B cell (primary cell): ENCODE measurements at regions not wholly inside any gene's neighbourhood (a gene's known extent, or its start where the extent isn't known, plus 50 kb on each side); places are given as distances from the start of the nearest gene placed in this dataset.

Source experiments
- ATAC-seq: fragments of 200-7000 bp; cut with Tn5 transposase; one replicate; pipeline ENCODE4 v1.10.0; 2021; ENCODE audit warnings: low read depth, mild to moderate bottlenecking, moderate number of reproducible peaks, moderate library complexity
- CTCF ChIA-PET: fragments of 350-600 bp; sonication (Branson Sonifier 250); formaldehyde crosslinking; loops from one replicate; lab custom pipeline; 2021; ENCODE audit warnings: antibody characterized with exemption, inconsistent platforms; lab: Charles Lee
- POLR2A ChIA-PET: fragments of 350-600 bp; sonication (Branson Sonifier 250); formaldehyde crosslinking; loops from one replicate; lab custom pipeline; 2021; ENCODE audit warnings: antibody characterized with exemption; lab: Charles Lee
- DNase-seq: peaks from one replicate; pipeline ENCODE4 v3.0.0; 2013
- H2AFZ ChIP-seq: 2 replicates; pipeline ENCODE4 v1.6.1; 2012; ENCODE audit warnings: mild to moderate bottlenecking, low read depth, low read length; ENCODE audit not compliant: insufficient read depth, poor library complexity, severe bottlenecking
- H3K27ac ChIP-seq, 2 donors: 1 replicate in 1 of 2; 2 replicates in 1 of 2; pipeline ENCODE4 v1.5.1; 2012 to 2013; ENCODE audit warnings: low read length in 2 of 2, mild to moderate bottlenecking in 2 of 2, moderate library complexity in 1 of 2
- H3K27me3 ChIP-seq, 4 experiments: fragments of 200-600 bp in 1 of 4; sonication (generic) in 1 of 4; replicated peaks in 1 of 4; 1 replicate in 2 of 4; 2 replicates in 2 of 4; pipeline versions ENCODE4 v1.6.1 to v1.7.0; 2013 to 2016; ENCODE audit warnings: low read length in 3 of 4, mild to moderate bottlenecking in 2 of 4, mixed read lengths in 1 of 4, moderate library complexity in 1 of 4; ENCODE audit not compliant: insufficient read depth in 4 of 4, control insufficient read depth in 3 of 4; ENCODE audit errors: control extremely low read depth in 1 of 4
- H3K36me3 ChIP-seq, 2 experiments: replicated peaks in 1 of 2; 1 replicate in 1 of 2; 2 replicates in 1 of 2; pipeline versions ENCODE4 v1.6.1 to v1.7.1; 2013; ENCODE audit warnings: low read length in 1 of 2; ENCODE audit not compliant: insufficient read depth in 2 of 2, control insufficient read depth in 1 of 2; ENCODE audit errors: control extremely low read depth in 1 of 2, extremely low read depth in 1 of 2
- H3K4me1 ChIP-seq, 2 donors: fragments of 200-600 bp in 1 of 2; sonication (generic) in 1 of 2; 1 replicate in 1 of 2; 2 replicates in 1 of 2; pipeline versions ENCODE4 v1.5.1 to v1.6.1; 2013 to 2017; ENCODE audit warnings: low read length in 2 of 2; ENCODE audit not compliant: control insufficient read depth in 2 of 2, insufficient read depth in 2 of 2
- H3K4me2 ChIP-seq: replicated peaks from 2 replicates; pipeline ENCODE3; 2012; ENCODE audit warnings: mild to moderate bottlenecking, low read depth, low read length; ENCODE audit not compliant: poor library complexity, severe bottlenecking
- H3K4me3 ChIP-seq, 5 experiments: fragments of 200-600 bp in 1 of 5; sonication (generic) in 1 of 5; 1 replicate in 3 of 5; 2 replicates in 2 of 5; pipeline versions ENCODE4 v1.5.1 to v1.7.0; 2011 to 2016; ENCODE audit warnings: low read length in 4 of 5, mild to moderate bottlenecking in 4 of 5, low read depth in 2 of 5, control low read depth in 1 of 5, moderate library complexity in 1 of 5; ENCODE audit not compliant: insufficient read depth in 1 of 5; ENCODE audit errors: control extremely low read depth in 1 of 5, extremely low read depth in 1 of 5
- H3K79me2 ChIP-seq: fragments of 200-600 bp; sonication (generic); one replicate; pipeline ENCODE4 v1.6.0; 2016; ENCODE audit warnings: low read length; ENCODE audit not compliant: control insufficient read depth, insufficient read depth
- H3K9ac ChIP-seq: fragments of 200-600 bp; sonication (generic); 2 replicates; pipeline ENCODE4 v1.6.1; 2017; ENCODE audit warnings: mild to moderate bottlenecking, low read length, moderate library complexity
- H3K9me3 ChIP-seq, 3 donors: one replicate each; pipeline versions ENCODE4 v1.6.1 to v1.7.1; 2013; ENCODE audit warnings: low read length in 2 of 3; ENCODE audit not compliant: control insufficient read depth in 2 of 3, insufficient read depth in 1 of 3; ENCODE audit errors: control extremely low read depth in 1 of 3
- H4K20me1 ChIP-seq: 2 replicates; pipeline ENCODE4 v1.6.0; 2012; ENCODE audit warnings: mild to moderate bottlenecking, low read length; ENCODE audit not compliant: insufficient read depth, control insufficient read depth, poor library complexity, severe bottlenecking
- H3K27ac Mint-ChIP-seq: one replicate; pipeline ENCODE4 v1.8.0; 2021; ENCODE audit warnings: mixed read lengths
- H3K27me3 Mint-ChIP-seq: one replicate; pipeline ENCODE4 v1.8.0; 2021; ENCODE audit warnings: mixed read lengths
- H3K4me1 Mint-ChIP-seq: one replicate; pipeline ENCODE4 v1.8.0; 2021; ENCODE audit warnings: mixed read lengths
- H3K4me3 Mint-ChIP-seq: one replicate; pipeline ENCODE4 v1.8.0; 2021; ENCODE audit warnings: mixed read lengths
- H3K9me3 Mint-ChIP-seq: one replicate; pipeline ENCODE4 v1.8.0; 2022; ENCODE audit warnings: mixed read lengths; ENCODE audit not compliant: insufficient read depth
- CTCF ChIP-seq: fragments of 200-600 bp; IDR thresholded peaks from one replicate; pipeline ENCODE4 v1.8.0; 2022; ENCODE audit warnings: antibody characterized with exemption, mild to moderate bottlenecking
- EZH2 ChIP-seq: IDR thresholded peaks from 2 replicates; pipeline ENCODE4 v1.6.1; 2012; ENCODE audit warnings: borderline replicate concordance, low read depth, mild to moderate bottlenecking, moderate library complexity, low read length; ENCODE audit not compliant: insufficient read depth, poor library complexity, severe bottlenecking
- WGBS: methylation state at CpG from one replicate; pipeline ENCODE4 v1.1.5; 2013; ENCODE audit warnings: missing lambda C conversion rate; ENCODE audit not compliant: insufficient coverage; 5-methylcytosine and 5-hydroxymethylcytosine counted together
- intact Hi-C: fragments of 100-400 bp; cut with micrococcal nuclease; formaldehyde crosslinking; loops from one replicate; pipeline ENCODE4 v1.10.0; 2022

GRCh38 chr2:129366263-129366662, 613.2 kb upstream of the RAB6C start:
- H2AFZ ChIP-seq, result no peak overlapping the region
- peaks cover 0 to 6% (median 0%) of the 10 kb centered on the region in 3 donors for H3K9me3 ChIP-seq
- ATAC-seq, result no peak
- H3K27ac ChIP-seq, result no peak overlapping the region
- DNase-seq, result no peak
- intact Hi-C loops, result no loop called here
- Mint-ChIP-seq H3K27ac (no peak overlapping the region), H3K4me3 (no peak overlapping the region), H3K27me3 (peaks cover 7% of the 10 kb centered on the region), H3K4me1 (no peaks in the 10 kb centered on the region), H3K9me3 (no peaks in the 10 kb centered on the region)
- no peak for TF ChIP-seq EZH2
- no peak for TF ChIP-seq CTCF
- H3K79me2 ChIP-seq, result no peaks in the 10 kb centered on the region
- H3K4me1 ChIP-seq, result no peaks in the 10 kb centered on the region
- H3K36me3 ChIP-seq, result no peaks in the 10 kb centered on the region
- peaks cover 0 to 2% (median 0%) of the 10 kb centered on the region in 4 experiments for H3K27me3 ChIP-seq
- no peak overlapping the region for H3K4me2 ChIP-seq
- ChIA-PET CTCF (no interaction called here), POLR2A (no interaction called here)
- WGBS, result 90% methylated on average over 5 of the region's 7 CpGs
- H3K9ac ChIP-seq, result no peak overlapping the region
- H3K4me3 ChIP-seq, result no peak overlapping the region
- no peaks in the 10 kb centered on the region for H4K20me1 ChIP-seq

DNA sequence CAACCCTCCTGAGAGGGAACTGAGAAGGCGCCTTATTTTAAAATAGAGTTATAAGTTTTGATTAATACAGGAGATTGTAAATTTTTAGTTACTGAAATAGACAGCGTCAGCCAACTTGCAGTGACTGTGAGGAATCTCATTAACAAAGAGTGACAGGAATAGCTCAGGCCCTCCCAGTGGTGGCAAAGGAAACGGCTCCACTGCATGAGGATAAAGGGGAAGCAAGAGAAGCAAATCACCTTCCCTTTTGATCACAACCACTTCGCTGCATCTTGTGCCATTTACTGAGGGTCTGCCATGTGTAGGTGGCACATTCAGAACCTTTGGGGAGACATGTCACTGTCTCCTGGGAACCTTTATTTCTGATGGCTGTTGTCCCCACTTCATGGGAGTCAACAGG, 612.4 kb upstream of the RAB6C start:
- no peak overlapping the region for H3K27ac Mint-ChIP-seq
- CTCF ChIA-PET, result no interaction called here
- H3K4me3 Mint-ChIP-seq, result no peak overlapping the region
- WGBS, result 100% methylated on average over 2 of the region's 4 CpGs
- no peak overlapping the region for H2AFZ ChIP-seq
- H3K9ac ChIP-seq, result no peak overlapping the region
- ATAC-seq, result no peak
- no peaks in the 10 kb centered on the region for H3K4me1 ChIP-seq
- intact Hi-C loops, result no loop called here
- no peak overlapping the region for H3K27ac ChIP-seq
- no peaks in the 10 kb centered on the region for H3K36me3 ChIP-seq
- H4K20me1 ChIP-seq, result no peaks in the 10 kb centered on the region
- no peak for DNase-seq
- H3K79me2 ChIP-seq, result no peaks in the 10 kb centered on the region
- no peaks in the 10 kb centered on the region for H3K4me1 Mint-ChIP-seq
- POLR2A ChIA-PET, result no interaction called here
- no peaks in the 10 kb centered on the region for H3K9me3 Mint-ChIP-seq
- peaks cover 0 to 1% (median 0%) of the 10 kb centered on the region in 3 donors for H3K9me3 ChIP-seq
- H3K4me2 ChIP-seq, result no peak overlapping the region
- H3K27me3 ChIP-seq, result peaks cover 0 to 2% (median 0%) of the 10 kb centered on the region in 4 experiments
- peaks cover 7% of the 10 kb centered on the region for H3K27me3 Mint-ChIP-seq
- H3K4me3 ChIP-seq, result no peak overlapping the region
- TF ChIP-seq EZH2 (no peak), CTCF (no peak)
